ENCODE measurements at regions not wholly inside any gene's neighbourhood (a gene's known extent, or its start where the extent isn't known, plus 50 kb on each side); places are given as distances from the start of the nearest gene placed in this dataset.
"Not testable (repeated sequence)": the region's sequence is repeated elsewhere in the genome, so short reads cannot be mapped to it uniquely, and the experiment has no call there.

DNA sequence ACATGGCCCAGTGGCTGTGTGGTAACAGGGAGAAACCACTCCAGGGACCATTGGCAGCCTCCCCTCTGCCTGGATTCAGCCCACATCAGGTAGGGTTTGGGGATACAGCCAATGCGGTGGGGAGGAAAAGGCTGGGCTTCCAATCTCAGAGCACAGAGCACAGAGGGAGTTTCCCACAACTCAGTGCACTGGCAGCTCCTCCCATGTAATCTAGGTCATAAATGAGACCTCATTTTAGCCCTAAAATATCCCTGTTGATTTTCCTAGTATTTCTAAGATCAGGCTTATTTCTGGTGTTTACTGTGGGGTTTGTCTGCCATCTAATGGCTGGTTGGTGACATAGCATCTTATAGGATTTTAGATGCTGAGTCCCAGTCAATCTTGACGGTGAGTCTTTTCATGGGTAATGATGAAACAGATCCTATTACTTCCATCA is 462.8 kb downstream of the RPIA start:
- TF ChIP-seq, protein P1, sequence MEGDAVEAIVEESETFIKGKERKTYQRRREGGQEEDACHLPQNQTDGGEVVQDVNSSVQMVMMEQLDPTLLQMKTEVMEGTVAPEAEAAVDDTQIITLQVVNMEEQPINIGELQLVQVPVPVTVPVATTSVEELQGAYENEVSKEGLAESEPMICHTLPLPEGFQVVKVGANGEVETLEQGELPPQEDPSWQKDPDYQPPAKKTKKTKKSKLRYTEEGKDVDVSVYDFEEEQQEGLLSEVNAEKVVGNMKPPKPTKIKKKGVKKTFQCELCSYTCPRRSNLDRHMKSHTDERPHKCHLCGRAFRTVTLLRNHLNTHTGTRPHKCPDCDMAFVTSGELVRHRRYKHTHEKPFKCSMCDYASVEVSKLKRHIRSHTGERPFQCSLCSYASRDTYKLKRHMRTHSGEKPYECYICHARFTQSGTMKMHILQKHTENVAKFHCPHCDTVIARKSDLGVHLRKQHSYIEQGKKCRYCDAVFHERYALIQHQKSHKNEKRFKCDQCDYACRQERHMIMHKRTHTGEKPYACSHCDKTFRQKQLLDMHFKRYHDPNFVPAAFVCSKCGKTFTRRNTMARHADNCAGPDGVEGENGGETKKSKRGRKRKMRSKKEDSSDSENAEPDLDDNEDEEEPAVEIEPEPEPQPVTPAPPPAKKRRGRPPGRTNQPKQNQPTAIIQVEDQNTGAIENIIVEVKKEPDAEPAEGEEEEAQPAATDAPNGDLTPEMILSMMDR (IDR thresholded peaks at IDR 0.05; ENCODE audit: control insufficient read depth, insufficient read depth, low read depth, low read length, missing control alignments): peak; percentile 5
- H3K4me3 ChIP-seq (ENCODE audit: control insufficient read depth, low read depth, low read length); DNase-seq (ENCODE audit: low read depth): not testable (repeated sequence)

- not testable (repeated sequence) for DNase-seq (ENCODE audit: low read depth); H3K4me3 ChIP-seq (ENCODE audit: control insufficient read depth, low read depth, low read length)
Observed at GRCh38 chr2:89160306-89160705, 468.8 kb downstream of the RPIA start.

DNA sequence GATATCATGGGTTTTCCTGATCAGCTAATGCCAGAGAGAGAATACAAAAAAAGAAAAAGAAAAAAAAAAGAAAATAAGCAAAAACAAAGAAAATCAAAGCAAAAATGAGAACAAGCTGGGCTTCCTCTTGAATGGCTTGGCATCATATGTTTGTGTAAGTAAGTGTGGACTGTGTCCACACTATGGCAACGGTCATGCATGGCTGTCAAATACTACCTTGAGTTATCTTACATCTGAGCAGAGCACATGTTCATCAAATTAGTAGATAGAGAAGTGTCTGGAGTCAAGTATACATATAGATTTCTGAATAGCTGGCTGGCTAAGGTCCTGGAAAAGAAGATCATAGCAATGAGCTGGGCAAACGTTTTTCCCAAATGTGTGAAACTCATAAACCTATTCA is 470.2 kb downstream of the RPIA start:
- H3K4me3 ChIP-seq (ENCODE audit: control insufficient read depth, low read depth, low read length); DNase-seq (ENCODE audit: low read depth): not testable (repeated sequence)

GRCh38 chr2:89170506-89171173 is 479.2 kb downstream of the RPIA start:
- not testable (repeated sequence) for H3K4me3 ChIP-seq (ENCODE audit: control insufficient read depth, low read depth, low read length); DNase-seq (ENCODE audit: low read depth)

DNA sequence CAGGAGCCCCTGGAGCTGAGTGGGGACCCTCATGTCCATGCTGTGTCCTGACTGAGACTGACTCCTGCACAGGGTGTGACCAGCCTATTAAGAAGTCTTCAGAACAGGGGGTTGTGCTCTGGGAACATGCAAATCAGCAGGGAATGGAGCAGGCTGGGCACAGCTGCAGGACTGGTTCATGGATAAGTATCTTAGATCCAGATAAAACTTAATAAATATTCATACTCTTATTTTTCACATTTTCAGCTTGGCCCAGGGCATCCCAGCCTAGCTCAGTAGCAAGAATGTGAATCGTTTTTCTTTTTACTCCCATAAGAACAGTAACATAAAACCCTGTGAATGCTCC is 479.7 kb downstream of the RPIA start:
- DNase-seq (ENCODE audit: low read depth); H3K4me3 ChIP-seq (ENCODE audit: control insufficient read depth, low read depth, low read length): not testable (repeated sequence)

GRCh38 chr2:89177004-89177403 is 485.5 kb downstream of the RPIA start:
- H3K4me3 ChIP-seq (ENCODE audit: control insufficient read depth, low read depth, low read length); DNase-seq (ENCODE audit: low read depth): not testable (repeated sequence)

DNA sequence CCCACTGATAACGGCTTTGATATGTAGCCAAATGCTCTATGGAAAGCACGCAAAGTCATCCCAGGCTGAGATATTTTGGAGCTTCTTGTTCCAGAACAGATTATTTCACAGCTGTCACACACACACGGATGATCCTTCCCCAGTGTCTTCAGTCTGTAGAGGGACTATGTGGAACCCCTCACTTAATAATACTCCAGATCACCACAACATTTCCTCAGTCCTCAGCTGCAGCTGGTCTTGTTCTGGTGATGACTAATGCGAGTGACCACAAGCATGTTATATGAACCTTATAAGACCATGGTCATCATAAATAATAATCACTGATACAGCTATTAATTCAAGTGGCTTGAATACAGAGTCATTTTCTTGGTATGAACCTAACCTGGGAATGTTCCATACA is 490.7 kb downstream of the RPIA start:
- not testable (repeated sequence) for H3K4me3 ChIP-seq (ENCODE audit: control insufficient read depth, low read depth, low read length); DNase-seq (ENCODE audit: low read depth)

DNA sequence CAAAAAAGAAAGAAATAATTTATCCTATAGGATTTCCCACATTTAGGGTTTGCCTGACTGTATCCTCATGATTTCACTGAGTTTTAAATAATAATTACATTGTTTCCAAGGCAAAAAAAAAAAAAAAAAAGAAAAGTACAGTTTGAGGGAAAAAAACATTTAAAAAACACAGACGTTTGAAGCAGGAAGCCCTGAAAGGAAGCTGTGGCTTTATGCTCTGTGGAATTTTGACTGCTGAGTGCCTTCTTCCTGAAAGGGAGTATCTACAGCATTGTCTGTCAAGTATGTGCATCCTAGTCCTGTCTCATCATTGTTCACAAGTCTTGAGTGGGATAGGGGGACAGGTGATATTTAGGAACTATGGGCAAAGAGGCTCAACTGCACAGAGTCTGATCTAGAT is 493.3 kb downstream of the RPIA start:
- not testable (repeated sequence) for DNase-seq (ENCODE audit: low read depth); H3K4me3 ChIP-seq (ENCODE audit: control insufficient read depth, low read depth, low read length)

DNA sequence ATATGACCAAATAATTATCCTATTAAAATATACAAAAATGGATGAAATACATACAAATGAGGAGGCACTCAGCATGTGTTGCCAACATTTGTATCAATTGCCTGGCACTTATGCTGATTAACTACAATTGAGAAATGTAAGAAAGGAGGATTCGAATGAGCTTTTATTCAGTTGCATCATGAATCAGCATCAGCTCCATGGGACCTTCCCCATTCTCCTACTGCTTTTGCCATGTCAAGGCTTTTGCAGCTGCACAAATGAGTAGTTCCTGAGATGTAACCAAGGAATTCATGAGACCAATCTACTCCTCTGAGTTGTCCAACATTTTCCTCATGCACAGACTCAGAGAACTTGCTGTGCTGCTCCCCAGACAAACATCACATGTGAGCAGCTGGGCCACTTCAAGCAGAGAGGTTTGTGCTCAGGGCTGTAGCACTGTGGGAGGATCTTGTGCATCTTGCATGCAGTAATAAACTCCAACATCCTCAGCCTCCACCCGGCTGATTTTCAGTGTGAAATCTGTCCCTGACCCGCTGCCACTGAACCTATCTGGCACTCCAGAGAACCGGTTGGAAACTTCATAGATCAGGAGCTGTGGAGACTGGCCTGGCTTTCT is 504.3 kb downstream of the RPIA start:
- not testable (repeated sequence) for DNase-seq (ENCODE audit: low read depth); H3K4me3 ChIP-seq (ENCODE audit: control insufficient read depth, low read depth, low read length)

DNA sequence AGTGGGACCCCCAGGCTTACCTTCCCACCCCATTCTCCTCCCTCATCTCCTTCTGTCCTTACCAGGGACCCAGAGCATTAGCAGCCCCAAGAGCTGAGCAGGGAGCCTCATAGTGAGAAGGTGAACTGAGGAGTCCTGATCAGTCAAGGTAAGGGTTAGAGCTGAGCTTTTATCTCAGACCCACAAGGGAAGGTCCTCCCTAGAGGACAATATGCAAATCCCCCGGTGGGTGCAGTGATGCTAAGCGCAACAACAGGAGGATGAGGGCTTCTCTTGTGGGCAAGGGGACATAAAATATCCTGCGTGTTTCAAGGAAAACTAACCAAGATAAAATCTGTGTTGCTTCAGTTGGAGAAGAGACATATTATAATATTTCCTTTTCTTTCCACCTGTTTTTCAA is 505.2 kb downstream of the RPIA start:
- H3K4me3 ChIP-seq (ENCODE audit: control insufficient read depth, low read depth, low read length); DNase-seq (ENCODE audit: low read depth): not testable (repeated sequence)

- DNase-seq (ENCODE audit: low read depth); H3K4me3 ChIP-seq (ENCODE audit: control insufficient read depth, low read depth, low read length): not testable (repeated sequence)
Observed at GRCh38 chr2:89198026-89198425, 506.6 kb downstream of the RPIA start.

- not testable (repeated sequence) for DNase-seq (ENCODE audit: low read depth); H3K4me3 ChIP-seq (ENCODE audit: control insufficient read depth, low read depth, low read length)
Observed at GRCh38 chr2:89199453-89200246, 508.2 kb downstream of the RPIA start.

DNA sequence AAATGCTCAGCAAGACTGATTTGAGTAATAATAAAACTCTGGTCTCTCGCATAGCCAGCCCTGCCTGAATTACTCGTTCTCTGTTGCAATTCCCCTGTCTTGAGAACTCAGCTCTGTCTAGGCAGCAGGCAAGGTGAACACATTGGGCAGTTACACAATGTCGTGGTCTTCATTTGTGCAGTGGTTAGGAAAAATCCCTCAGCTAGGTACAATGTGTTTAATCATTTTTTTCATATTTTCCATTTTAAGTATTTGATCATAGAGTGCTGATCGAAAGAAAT is 508.7 kb downstream of the RPIA start:
- DNase-seq (ENCODE audit: low read depth); H3K4me3 ChIP-seq (ENCODE audit: control insufficient read depth, low read depth, low read length): not testable (repeated sequence)

DNA sequence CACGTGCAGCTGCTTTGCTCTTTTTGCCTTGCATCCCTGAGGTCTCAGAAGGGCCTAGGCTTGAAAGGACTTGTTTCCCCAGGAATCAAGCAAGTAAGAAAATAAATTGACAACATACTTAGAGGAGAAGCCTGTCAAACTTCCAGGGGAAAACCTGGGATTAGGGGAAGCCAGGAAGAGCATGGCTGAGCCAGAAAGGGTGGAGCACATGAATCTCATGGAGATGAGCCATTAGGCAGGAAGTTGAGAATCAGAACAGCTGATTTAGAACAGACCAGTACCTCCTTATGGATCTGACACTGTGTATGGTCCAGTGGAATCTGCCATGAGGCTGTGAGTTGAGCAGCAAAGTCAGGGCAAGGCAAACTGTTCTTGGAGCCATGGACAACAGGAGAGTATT is 511.0 kb downstream of the RPIA start:
- not testable (repeated sequence) for DNase-seq (ENCODE audit: low read depth); H3K4me3 ChIP-seq (ENCODE audit: control insufficient read depth, low read depth, low read length)

Measured in AG09309 (cell line).